ENCODE measurements at regions not wholly inside any gene's neighbourhood (a gene's known extent, or its start where the extent isn't known, plus 50 kb on each side); places are given as distances from the start of the nearest gene placed in this dataset.
"Not testable (repeated sequence)": the region's sequence is repeated elsewhere in the genome, so short reads cannot be mapped to it uniquely, and the experiment has no call there.

DNA sequence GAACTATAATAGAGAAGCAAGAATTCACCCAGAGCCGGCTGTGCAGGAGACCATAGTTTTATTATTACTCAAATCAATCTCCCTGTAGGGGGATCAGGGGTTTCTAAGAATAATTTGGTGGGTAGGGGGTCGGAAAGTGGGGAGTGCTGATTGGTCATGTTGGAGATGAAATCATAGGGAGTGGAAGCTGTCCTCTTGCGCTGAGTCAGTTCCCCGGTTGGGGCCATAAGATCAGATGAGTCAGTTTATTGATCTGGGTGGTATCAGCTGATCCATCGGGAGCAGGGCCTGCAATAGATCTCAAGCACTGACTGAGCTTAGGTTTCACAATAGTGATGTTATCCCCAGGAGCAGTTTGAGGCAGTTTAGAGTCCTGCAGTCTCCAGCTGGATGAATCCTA lies 97.0 kb upstream of the SNRPN start:
- H3K4me1 ChIP-seq (ENCODE audit: control insufficient read depth, extremely low read depth, insufficient read depth, low read length) = no peaks in the 10 kb centered on the region
- H4K20me1 ChIP-seq (ENCODE audit: control insufficient read depth, extremely low read depth, insufficient read depth, low read length) = no peaks in the 10 kb centered on the region
- TF ChIP-seq CTCF (conservative IDR thresholded peaks at IDR 0.05 in 1 of 2, IDR thresholded peaks at IDR 0.05 in 1 of 2; ENCODE audit: low read depth in 1 of 2, low read length in 2 of 2) (no peak), EZH2 (IDR thresholded peaks at IDR 0.05; ENCODE audit: low read length, missing control alignments) (no peak)
- H3K4me3 ChIP-seq (replicated peaks in 1 of 4; ENCODE audit: control extremely low read depth in 1 of 4, insufficient read depth in 1 of 4, low read depth in 3 of 4, low read length in 4 of 4) = peak overlapping the region in 1 of 4 experiments; percentile 51
- no peak overlapping the region for H2AFZ ChIP-seq (ENCODE audit: low read length)
- H3K4me2 ChIP-seq (ENCODE audit: extremely low read depth, insufficient read depth, low read length) = no peak overlapping the region
- no peaks in the 10 kb centered on the region for H3K9me3 ChIP-seq (ENCODE audit: control insufficient read depth, insufficient read depth, low read depth, low read length)
- no peak overlapping the region for H3K9ac ChIP-seq (ENCODE audit: insufficient read depth, low read length)
- H3K27ac ChIP-seq (ENCODE audit: insufficient read depth, low read length) = no peak overlapping the region
- no peaks in the 10 kb centered on the region for H3K27me3 ChIP-seq (ENCODE audit: control insufficient read depth, insufficient read depth, low read length)
- no peaks in the 10 kb centered on the region for H3K79me2 ChIP-seq (ENCODE audit: control insufficient read depth, insufficient read depth, low read length)
- peak; percentile 45 to 47 for DNase-seq (ENCODE audit: low read depth in 2 of 2)
- no peaks in the 10 kb centered on the region for H3K36me3 ChIP-seq (ENCODE audit: control insufficient read depth, insufficient read depth, low read length)

DNA sequence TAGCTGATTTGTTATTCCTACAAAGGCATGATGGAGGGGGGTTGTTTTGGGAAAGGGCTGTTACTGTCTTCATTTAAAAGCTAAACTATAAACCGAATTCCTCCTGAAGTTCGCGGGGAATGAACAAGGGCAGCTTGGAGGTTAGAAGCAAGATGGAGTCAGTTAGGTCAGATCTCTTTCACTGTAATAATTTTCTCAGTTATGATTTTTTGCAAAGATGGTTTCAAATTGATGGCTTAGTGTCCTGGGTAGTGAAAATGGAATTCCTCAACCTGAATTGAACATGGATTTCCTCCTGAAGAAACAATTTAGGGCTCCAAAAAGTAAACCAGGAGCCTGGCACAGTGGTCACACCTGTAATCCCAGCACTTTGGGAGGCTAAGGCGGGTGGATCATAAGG lies 96.6 kb upstream of the SNRPN start:
- H3K27me3 ChIP-seq (ENCODE audit: control insufficient read depth, insufficient read depth, low read length); H4K20me1 ChIP-seq (ENCODE audit: control insufficient read depth, extremely low read depth, insufficient read depth, low read length); H3K9me3 ChIP-seq (ENCODE audit: control insufficient read depth, insufficient read depth, low read depth, low read length); H2AFZ ChIP-seq (ENCODE audit: low read length); H3K4me1 ChIP-seq (ENCODE audit: control insufficient read depth, extremely low read depth, insufficient read depth, low read length); H3K36me3 ChIP-seq (ENCODE audit: control insufficient read depth, insufficient read depth, low read length); H3K79me2 ChIP-seq (ENCODE audit: control insufficient read depth, insufficient read depth, low read length); H3K4me2 ChIP-seq (ENCODE audit: extremely low read depth, insufficient read depth, low read length); H3K27ac ChIP-seq (ENCODE audit: insufficient read depth, low read length); H3K9ac ChIP-seq (ENCODE audit: insufficient read depth, low read length); DNase-seq (ENCODE audit: low read depth in 2 of 2): not testable (repeated sequence)
- peak overlapping the region in 1 of 4 experiments; percentile 51 for H3K4me3 ChIP-seq (replicated peaks in 1 of 4; ENCODE audit: control extremely low read depth in 1 of 4, insufficient read depth in 1 of 4, low read depth in 3 of 4, low read length in 4 of 4)

- H3K79me2 ChIP-seq (ENCODE audit: control insufficient read depth, insufficient read depth, low read length) = no peaks in the 10 kb centered on the region
- no peaks in the 10 kb centered on the region for H4K20me1 ChIP-seq (ENCODE audit: control insufficient read depth, extremely low read depth, insufficient read depth, low read length)
- H3K4me3 ChIP-seq (replicated peaks in 1 of 4; ENCODE audit: control extremely low read depth in 1 of 4, insufficient read depth in 1 of 4, low read depth in 3 of 4, low read length in 4 of 4) = peak overlapping the region in 1 of 4 experiments; percentile 4
- H2AFZ ChIP-seq (ENCODE audit: low read length) = no peak overlapping the region
- H3K27me3 ChIP-seq (ENCODE audit: control insufficient read depth, insufficient read depth, low read length) = no peaks in the 10 kb centered on the region
- TF ChIP-seq CTCF (conservative IDR thresholded peaks at IDR 0.05 in 1 of 2, IDR thresholded peaks at IDR 0.05 in 1 of 2; ENCODE audit: low read depth in 1 of 2, low read length in 2 of 2) = no peak
- TF ChIP-seq EZH2 (IDR thresholded peaks at IDR 0.05; ENCODE audit: low read length, missing control alignments) = no peak
- H3K9me3 ChIP-seq (ENCODE audit: control insufficient read depth, insufficient read depth, low read depth, low read length) = no peaks in the 10 kb centered on the region
- DNase-seq (ENCODE audit: low read depth in 2 of 2) = peak; percentile 65 to 67
- no peak overlapping the region for H3K9ac ChIP-seq (ENCODE audit: insufficient read depth, low read length)
- H3K4me2 ChIP-seq (ENCODE audit: extremely low read depth, insufficient read depth, low read length) = no peak overlapping the region
- H3K27ac ChIP-seq (ENCODE audit: insufficient read depth, low read length) = no peak overlapping the region
- no peaks in the 10 kb centered on the region for H3K4me1 ChIP-seq (ENCODE audit: control insufficient read depth, extremely low read depth, insufficient read depth, low read length)
- no peaks in the 10 kb centered on the region for H3K36me3 ChIP-seq (ENCODE audit: control insufficient read depth, insufficient read depth, low read length)
Observed at GRCh38 chr15:24858737-24859601, 95.8 kb upstream of the SNRPN start.
